GM12892 (cell line): ENCODE measurements at regions not wholly inside any gene's neighbourhood (a gene's known extent, or its start where the extent isn't known, plus 50 kb on each side); places are given as distances from the start of the nearest gene placed in this dataset.

ENCODE experiments used
- DNase-seq: peaks from one replicate; pipeline ENCODE4 v3.0.0; 2011; ENCODE audit not compliant: insufficient read length
- FAIRE-seq: peaks from 2 replicates; lab custom pipeline; 2011; peaks lifted over from hg19 to GRCh38; lab: Jason Lieb, UNC
- POLR2A ChIP-seq: IDR thresholded peaks from 2 replicates; pipeline ENCODE4 v1.6.1; 2011; ENCODE audit warnings: low read depth, low read length, control low read depth
- POLR2AphosphoS5 ChIP-seq: IDR thresholded peaks from 2 replicates; pipeline ENCODE4 v1.6.1; 2011; ENCODE audit warnings: low read depth, low read length, control low read depth
- TAF1 ChIP-seq: IDR thresholded peaks from 2 replicates; pipeline ENCODE4 v1.6.1; 2011; ENCODE audit warnings: low read depth, mild to moderate bottlenecking, control low read depth, low read length, borderline replicate concordance

- no peak for TF ChIP-seq POLR2AphosphoS5
- FAIRE-seq (no peak), DNase-seq (no peak)
Observed at GRCh38 chr3:23041918-23042696, 161.0 kb upstream of the UBE2E2 start.

- no peak for FAIRE-seq
- TF ChIP-seq POLR2AphosphoS5 (no peak), POLR2A (no peak), TAF1 (no peak)
- DNase-seq, result no peak
Observed at GRCh38 chr3:23044463-23044862, 158.7 kb upstream of the UBE2E2 start.

- FAIRE-seq (peak; percentile 38), DNase-seq (no peak)
- TF ChIP-seq POLR2AphosphoS5 (no peak), POLR2A (no peak), TAF1 (no peak)
Observed at GRCh38 chr3:23046536-23046935, 156.6 kb upstream of the UBE2E2 start.

GRCh38 chr3:23051240-23052140 lies 151.6 kb upstream of the UBE2E2 start:
- TF ChIP-seq POLR2A (no peak), TAF1 (no peak), POLR2AphosphoS5 (no peak)
- no peak for DNase-seq
- FAIRE-seq, result no peak

- FAIRE-seq (no peak), DNase-seq (no peak)
- TF ChIP-seq POLR2AphosphoS5 (no peak), POLR2A (no peak), TAF1 (no peak)
Observed at GRCh38 chr3:23052208-23052607, 150.9 kb upstream of the UBE2E2 start.

- FAIRE-seq (no peak), DNase-seq (no peak)
- TF ChIP-seq POLR2AphosphoS5 (no peak), TAF1 (no peak), POLR2A (no peak)
Observed at GRCh38 chr3:23052620-23053019, 150.5 kb upstream of the UBE2E2 start.

GRCh38 chr3:23055733-23056376 lies 147.3 kb upstream of the UBE2E2 start:
- no peak for FAIRE-seq
- TF ChIP-seq TAF1 (no peak), POLR2AphosphoS5 (no peak), POLR2A (no peak)
- DNase-seq, result no peak

GRCh38 chr3:23062582-23062981 lies 140.5 kb upstream of the UBE2E2 start:
- no peak for FAIRE-seq
- TF ChIP-seq POLR2AphosphoS5 (no peak), POLR2A (no peak), TAF1 (no peak)
- DNase-seq, result no peak

GRCh38 chr3:23062982-23063381 lies 140.1 kb upstream of the UBE2E2 start:
- FAIRE-seq, result no peak
- DNase-seq, result no peak
- no peak for TF ChIP-seq POLR2A
- no peak for TF ChIP-seq POLR2AphosphoS5

GRCh38 chr3:23067116-23067515 lies 136.0 kb upstream of the UBE2E2 start:
- FAIRE-seq, result no peak

GRCh38 chr3:23068016-23068728 lies 135.0 kb upstream of the UBE2E2 start:
- TF ChIP-seq POLR2AphosphoS5, result no peak
- no peak for TF ChIP-seq POLR2A
- TF ChIP-seq TAF1, result no peak
- DNase-seq, result no peak
- peak; percentile 21 for FAIRE-seq

More at GRCh38 chr3:23067116-23067515, 136.0 kb upstream of the UBE2E2 start:
- no peak for DNase-seq
- no peak for TF ChIP-seq POLR2A
- TF ChIP-seq TAF1, result no peak
- TF ChIP-seq POLR2AphosphoS5, result no peak

GRCh38 chr3:23071296-23071695 lies 131.8 kb upstream of the UBE2E2 start:
- TF ChIP-seq POLR2A, result no peak
- FAIRE-seq (no peak), DNase-seq (no peak)
